CD14-positive monocyte (primary cell): ENCODE measurements at regions not wholly inside any gene's neighbourhood (a gene's known extent, or its start where the extent isn't known, plus 50 kb on each side); places are given as distances from the start of the nearest gene placed in this dataset.

Experiments
- DNase-seq, 3 donors: peaks; one replicate each; pipeline ENCODE4 v3.0.0-alpha.2; 2011 to 2022
- H2AFZ ChIP-seq: 2 replicates; pipeline ENCODE4 v1.6.0; 2012; ENCODE audit warnings: mild to moderate bottlenecking, low read depth, low read length, inconsistent platforms; ENCODE audit not compliant: insufficient read depth, poor library complexity, severe bottlenecking
- H3K27ac ChIP-seq, 2 donors: 1 replicate in 1 of 2; 2 replicates in 1 of 2; pipeline ENCODE4 v1.5.1; 2012 to 2013; ENCODE audit warnings: low read length in 2 of 2, control low read depth in 1 of 2, inconsistent platforms in 1 of 2, low read depth in 1 of 2, mild to moderate bottlenecking in 1 of 2
- H3K27me3 ChIP-seq, 2 donors: one replicate each; pipeline versions ENCODE4 v1.6.0 to v1.6.1; 2011 to 2013; ENCODE audit warnings: low read length in 2 of 2; ENCODE audit not compliant: control insufficient read depth in 2 of 2, insufficient read depth in 2 of 2
- H3K36me3 ChIP-seq, 2 donors: replicated peaks in 1 of 2; 1 replicate in 1 of 2; 2 replicates in 1 of 2; pipeline versions ENCODE4 v1.5.1 to v1.6.1; 2012 to 2013; ENCODE audit warnings: low read length in 2 of 2, control low read depth in 1 of 2, inconsistent platforms in 1 of 2, mild to moderate bottlenecking in 1 of 2; ENCODE audit not compliant: insufficient read depth in 2 of 2, control insufficient read depth in 1 of 2
- H3K4me1 ChIP-seq, 2 donors: 1 replicate in 1 of 2; 2 replicates in 1 of 2; pipeline versions ENCODE4 v1.5.1 to v1.6.1; 2012 to 2013; ENCODE audit warnings: low read length in 2 of 2, control low read depth in 1 of 2, inconsistent platforms in 1 of 2, mild to moderate bottlenecking in 1 of 2, moderate library complexity in 1 of 2; ENCODE audit not compliant: insufficient read depth in 2 of 2, control insufficient read depth in 1 of 2
- H3K4me2 ChIP-seq: replicated peaks from 2 replicates; pipeline ENCODE3; 2012; ENCODE audit warnings: low read length, moderate library complexity, mild to moderate bottlenecking; ENCODE audit not compliant: poor library complexity, severe bottlenecking; ENCODE audit errors: extremely low read depth
- H3K4me3 ChIP-seq, 3 experiments: fragments of 200-600 bp in 1 of 3; sonication (generic) in 1 of 3; replicated peaks in 1 of 3; 1 replicate in 2 of 3; 2 replicates in 1 of 3; pipeline ENCODE4 v1.5.1; 2011 to 2013; ENCODE audit warnings: low read length in 3 of 3, mild to moderate bottlenecking in 3 of 3, control low read depth in 2 of 3, low read depth in 2 of 3, inconsistent platforms in 1 of 3, moderate library complexity in 1 of 3
- H3K79me2 ChIP-seq: 2 replicates; pipeline ENCODE4 v1.6.0; 2012; ENCODE audit warnings: mild to moderate bottlenecking, control low read depth, inconsistent platforms, low read length, moderate library complexity; ENCODE audit not compliant: insufficient read depth
- H3K9ac ChIP-seq: 2 replicates; pipeline ENCODE4 v1.6.0; 2017; ENCODE audit warnings: low read length, mild to moderate bottlenecking; ENCODE audit not compliant: insufficient read depth, poor library complexity, severe bottlenecking
- H3K9me3 ChIP-seq, 2 donors: replicated peaks in 1 of 2; 1 replicate in 1 of 2; 2 replicates in 1 of 2; pipeline versions ENCODE4 v1.5.1 to v1.6.1; 2012 to 2013; ENCODE audit warnings: low read length in 2 of 2, control low read depth in 1 of 2; ENCODE audit not compliant: control insufficient read depth in 1 of 2, insufficient read depth in 1 of 2
- H4K20me1 ChIP-seq: 2 replicates; pipeline ENCODE4 v1.6.0; 2012; ENCODE audit warnings: mild to moderate bottlenecking, low read length, control low read depth, moderate library complexity; ENCODE audit not compliant: insufficient read depth
- H3K27ac Mint-ChIP-seq, 7 donors: one replicate each; pipeline ENCODE4 v1.8.0; 2020; ENCODE audit warnings: mild to moderate bottlenecking in 7 of 7, mixed read lengths in 7 of 7, moderate library complexity in 6 of 7, inconsistent platforms in 2 of 7
- H3K27me3 Mint-ChIP-seq, 3 donors: one replicate each; pipeline ENCODE4 v1.8.0; 2021 to 2022; ENCODE audit warnings: low read depth in 3 of 3, mild to moderate bottlenecking in 3 of 3, mixed read lengths in 3 of 3, moderate library complexity in 3 of 3, inconsistent platforms in 1 of 3
- H3K36me3 Mint-ChIP-seq, 2 donors: one replicate each; pipeline ENCODE4 v1.8.0; 2020; ENCODE audit warnings: mixed read lengths in 2 of 2, inconsistent platforms in 1 of 2, mild to moderate bottlenecking in 1 of 2
- H3K4me1 Mint-ChIP-seq: one replicate; pipeline ENCODE4 v1.8.0; 2020; ENCODE audit warnings: mild to moderate bottlenecking, mixed read lengths
- H3K4me3 Mint-ChIP-seq, 2 donors: one replicate each; pipeline ENCODE4 v1.8.0; 2020; ENCODE audit warnings: mild to moderate bottlenecking in 2 of 2, mixed read lengths in 2 of 2, moderate library complexity in 1 of 2
- H3K9me3 Mint-ChIP-seq, 7 donors: one replicate each; pipeline ENCODE4 v1.8.0; 2020 to 2022; ENCODE audit warnings: mixed read lengths in 7 of 7, mild to moderate bottlenecking in 6 of 7, moderate library complexity in 6 of 7, inconsistent platforms in 2 of 7
- WGBS: methylation state at CpG from one replicate; pipeline ENCODE4 v1.1.5; 2013; ENCODE audit warnings: missing lambda C conversion rate; ENCODE audit not compliant: insufficient coverage; 5-methylcytosine and 5-hydroxymethylcytosine counted together
- intact Hi-C, 2 donors: fragments of 100-400 bp; cut with micrococcal nuclease; formaldehyde crosslinking; loops; one replicate each; pipeline versions ENCODE4 v1.15.0 to v1.15.1; 2023
- TF ChIP-seq, protein P1 (sequence below): fragments of 200-600 bp; IDR thresholded peaks from one replicate; pipeline ENCODE4 v1.8.0; 2022; ENCODE audit warnings: antibody characterized with exemption, mild to moderate bottlenecking

- Histone ChIP-seq H2AFZ (no peak overlapping the region), H3K27me3 (no peaks in the 10 kb centered on the region), H4K20me1 (no peaks in the 10 kb centered on the region), H3K9me3 (no peaks in the 10 kb centered on the region), H3K9ac (no peak overlapping the region), H3K4me2 (no peak overlapping the region), H3K27ac (no peak overlapping the region), H3K79me2 (no peaks in the 10 kb centered on the region), H3K4me1 (peaks cover 3 to 4% of the 10 kb centered on the region in 2 donors), H3K4me3 (no peak overlapping the region), H3K36me3 (no peaks in the 10 kb centered on the region)
- TF ChIP-seq, protein P1, sequence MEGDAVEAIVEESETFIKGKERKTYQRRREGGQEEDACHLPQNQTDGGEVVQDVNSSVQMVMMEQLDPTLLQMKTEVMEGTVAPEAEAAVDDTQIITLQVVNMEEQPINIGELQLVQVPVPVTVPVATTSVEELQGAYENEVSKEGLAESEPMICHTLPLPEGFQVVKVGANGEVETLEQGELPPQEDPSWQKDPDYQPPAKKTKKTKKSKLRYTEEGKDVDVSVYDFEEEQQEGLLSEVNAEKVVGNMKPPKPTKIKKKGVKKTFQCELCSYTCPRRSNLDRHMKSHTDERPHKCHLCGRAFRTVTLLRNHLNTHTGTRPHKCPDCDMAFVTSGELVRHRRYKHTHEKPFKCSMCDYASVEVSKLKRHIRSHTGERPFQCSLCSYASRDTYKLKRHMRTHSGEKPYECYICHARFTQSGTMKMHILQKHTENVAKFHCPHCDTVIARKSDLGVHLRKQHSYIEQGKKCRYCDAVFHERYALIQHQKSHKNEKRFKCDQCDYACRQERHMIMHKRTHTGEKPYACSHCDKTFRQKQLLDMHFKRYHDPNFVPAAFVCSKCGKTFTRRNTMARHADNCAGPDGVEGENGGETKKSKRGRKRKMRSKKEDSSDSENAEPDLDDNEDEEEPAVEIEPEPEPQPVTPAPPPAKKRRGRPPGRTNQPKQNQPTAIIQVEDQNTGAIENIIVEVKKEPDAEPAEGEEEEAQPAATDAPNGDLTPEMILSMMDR, result no peak
- no peak overlapping the region for H3K27ac Mint-ChIP-seq
- no peak for DNase-seq
- peaks cover 0 to 1% (median 0%) of the 10 kb centered on the region in 7 donors for H3K9me3 Mint-ChIP-seq
- H3K4me1 Mint-ChIP-seq, result peaks cover 25% of the 10 kb centered on the region
- intact Hi-C loops, result no loop called here
- no peak overlapping the region for H3K4me3 Mint-ChIP-seq
- peaks cover 13 to 15% (median 14%) of the 10 kb centered on the region in 3 donors for H3K27me3 Mint-ChIP-seq
- no peaks in the 10 kb centered on the region for H3K36me3 Mint-ChIP-seq
- 80% methylated on average over 1 of the region's 3 CpGs for WGBS
Measured at GRCh38 chr5:135108569-135108968, 74.5 kb upstream of the PITX1 start.

DNA sequence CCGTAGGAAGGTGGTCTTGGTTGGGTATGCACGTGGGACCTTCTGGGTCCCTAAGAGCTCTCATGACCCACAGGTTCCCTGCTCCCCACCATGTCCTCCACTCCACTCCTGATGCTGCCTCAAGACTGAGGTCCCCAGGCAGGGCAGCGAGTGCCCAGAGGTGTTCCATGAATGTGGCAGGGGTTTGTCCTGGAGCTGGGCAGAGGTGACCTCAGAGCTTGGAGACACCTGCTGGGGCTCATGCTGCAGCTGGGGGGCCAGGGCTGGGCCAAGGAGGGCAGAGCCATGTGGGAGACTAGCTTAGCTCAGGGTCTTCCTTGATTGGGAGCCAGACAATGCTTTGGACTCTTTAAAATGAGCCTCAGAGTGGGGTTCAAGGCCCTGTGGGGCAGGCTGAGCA is 74.0 kb upstream of the PITX1 start:
- Histone ChIP-seq H3K4me3 (no peak overlapping the region), H3K27ac (no peak overlapping the region), H3K9me3 (no peaks in the 10 kb centered on the region), H3K4me1 (peaks cover 3 to 4% of the 10 kb centered on the region in 2 donors), H4K20me1 (no peaks in the 10 kb centered on the region), H3K36me3 (no peaks in the 10 kb centered on the region), H2AFZ (no peak overlapping the region), H3K79me2 (no peaks in the 10 kb centered on the region), H3K4me2 (no peak overlapping the region), H3K27me3 (no peaks in the 10 kb centered on the region), H3K9ac (no peak overlapping the region)
- Mint-ChIP-seq H3K36me3 (no peaks in the 10 kb centered on the region), H3K4me3 (no peak overlapping the region), H3K9me3 (peaks cover 0 to 1% (median 0%) of the 10 kb centered on the region in 7 donors), H3K27me3 (peaks cover 12 to 16% (median 14%) of the 10 kb centered on the region in 3 donors), H3K27ac (no peak overlapping the region), H3K4me1 (peaks cover 25% of the 10 kb centered on the region)
- intact Hi-C loops, result no loop called here
- WGBS, result 100% methylated on average over 1 of the region's 3 CpGs
- no peak for DNase-seq
- TF ChIP-seq, protein P1, result no peak
